SK-N-SH (cell line): ENCODE measurements at regions not wholly inside any gene's neighbourhood (a gene's known extent, or its start where the extent isn't known, plus 50 kb on each side); places are given as distances from the start of the nearest gene placed in this dataset.

Experiments
- CTCF ChIA-PET: fragments of 300-600, 350-600 bp; formaldehyde crosslinking; extraction: SDS; loops from one replicate; lab custom pipeline; 2021; lab: Yijun Ruan, JAX
- POLR2A ChIA-PET: fragments of 350-600 bp; sonication (Branson Sonifier 250); formaldehyde crosslinking; extraction: SDS; loops from one replicate; lab custom pipeline; 2020; ENCODE audit warnings: antibody characterized with exemption, inconsistent platforms; lab: Yijun Ruan, JAX
- DNase-seq: peaks from one replicate; pipeline ENCODE4 v3.0.0; 2012
- H2AFZ ChIP-seq: fragments of 200-600 bp; sonication (generic); 2 replicates; pipeline ENCODE4 v1.8.1; 2016; ENCODE audit warnings: antibody characterized with exemption, mild to moderate bottlenecking, low read depth
- H3F3A ChIP-seq: fragments of 200-600 bp; sonication (generic); replicated peaks from 2 replicates; pipeline ENCODE3; 2016; ENCODE audit warnings: antibody characterized with exemption, mild to moderate bottlenecking; ENCODE audit not compliant: insufficient read depth
- H3K27ac ChIP-seq, 2 experiments: fragments of 200-500 bp in 1 of 2; fragments of 200-600 bp in 1 of 2; sonication (Bioruptor generic) in 1 of 2; sonication (generic), shearing (Covaris generic) in 1 of 2; 2 replicates each; pipeline versions ENCODE4 v1.5.1 to v1.6.1; 2014 to 2016; ENCODE audit warnings: low read depth in 2 of 2, inconsistent platforms in 1 of 2, low read length in 1 of 2, mild to moderate bottlenecking in 1 of 2, mixed read lengths in 1 of 2
- H3K27me3 ChIP-seq: fragments of 200-600 bp; sonication (generic), shearing (Covaris generic); 2 replicates; pipeline ENCODE4 v1.6.1; 2016; ENCODE audit warnings: mixed run types; ENCODE audit not compliant: insufficient read depth
- H3K36me3 ChIP-seq, 2 experiments: fragments of 200-500 bp in 1 of 2; fragments of 200-600 bp in 1 of 2; sonication (Bioruptor generic) in 1 of 2; sonication (generic) in 1 of 2; replicated peaks in 1 of 2; 2 replicates each; pipeline versions ENCODE3 to v1.5.1; 2014 to 2016; ENCODE audit warnings: low read length in 1 of 2, mild to moderate bottlenecking in 1 of 2; ENCODE audit not compliant: insufficient read depth in 2 of 2, control insufficient read depth in 1 of 2
- H3K4me1 ChIP-seq, 2 experiments: fragments of 200-500 bp in 1 of 2; fragments of 200-600 bp in 1 of 2; sonication (Bioruptor generic) in 1 of 2; sonication (generic), shearing (Covaris generic) in 1 of 2; 2 replicates each; pipeline versions ENCODE4 v1.5.1 to v1.6.1; 2014 to 2016; ENCODE audit warnings: low read depth in 1 of 2, low read length in 1 of 2, mixed run types in 1 of 2; ENCODE audit not compliant: insufficient read depth in 2 of 2, control insufficient read depth in 1 of 2
- H3K4me2 ChIP-seq: fragments of 200-600 bp; sonication (generic), shearing (Covaris generic); 2 replicates; pipeline ENCODE4 v1.6.1; 2017; ENCODE audit warnings: mixed run types
- H3K4me3 ChIP-seq, 2 experiments: fragments of 200-500 bp in 1 of 2; fragments of 200-600 bp in 1 of 2; sonication (Bioruptor generic) in 1 of 2; sonication (generic), shearing (Covaris generic) in 1 of 2; 2 replicates each; pipeline versions ENCODE4 v1.5.1 to v1.8.1; 2014 to 2016; ENCODE audit warnings: low read depth in 2 of 2, inconsistent platforms in 1 of 2, low read length in 1 of 2, mild to moderate bottlenecking in 1 of 2, mixed read lengths in 1 of 2, moderate library complexity in 1 of 2
- H3K79me2 ChIP-seq: fragments of 200-600 bp; sonication (generic); 2 replicates; pipeline ENCODE4 v1.8.1; 2017; ENCODE audit warnings: mild to moderate bottlenecking; ENCODE audit not compliant: insufficient read depth
- H3K9ac ChIP-seq: fragments of 200-600 bp; sonication (generic); 2 replicates; pipeline ENCODE4 v1.6.1; 2017; ENCODE audit warnings: mixed run types
- H3K9me2 ChIP-seq: fragments of 200-600 bp; sonication (generic); 2 replicates; pipeline ENCODE4 v1.6.1; 2017; ENCODE audit warnings: mixed run types
- H3K9me3 ChIP-seq: fragments of 200-600 bp; sonication (generic); 2 replicates; pipeline ENCODE4 v1.6.1; 2017; ENCODE audit warnings: mixed run types, mild to moderate bottlenecking, moderate library complexity
- H4K20me1 ChIP-seq: fragments of 200-600 bp; sonication (generic); 2 replicates; pipeline ENCODE4 v1.6.1; 2017; ENCODE audit warnings: mild to moderate bottlenecking, mixed run types; ENCODE audit not compliant: insufficient read depth
- CTCF ChIP-seq: fragments of 200-600 bp; sonication (generic); IDR thresholded peaks from 2 replicates; pipeline ENCODE4 v1.6.1; 2017; ENCODE audit warnings: antibody characterized with exemption, mild to moderate bottlenecking, moderate library complexity
- EP300 ChIP-seq, 2 experiments: IDR thresholded peaks; 2 replicates each; pipeline versions ENCODE4 v1.4.0 to v1.6.1; 2012; ENCODE audit warnings: borderline replicate concordance in 1 of 2, low read depth in 1 of 2, low read length in 1 of 2
- EZH2phosphoT487 ChIP-seq: fragments of 200-600 bp; sonication (generic); IDR thresholded peaks from 2 replicates; pipeline ENCODE4 v1.6.1; 2017; ENCODE audit warnings: low read depth, mixed run types, mild to moderate bottlenecking, antibody characterized with exemption, moderate library complexity, borderline replicate concordance
- JUND ChIP-seq: IDR thresholded peaks from 2 replicates; pipeline ENCODE4 v1.4.0; 2012
- NRF1 ChIP-seq: IDR thresholded peaks from 2 replicates; pipeline ENCODE4 v1.6.1; 2012; ENCODE audit warnings: low read depth, mild to moderate bottlenecking, low read length
- RFX5 ChIP-seq: IDR thresholded peaks from 2 replicates; pipeline ENCODE4 v1.6.1; 2012; ENCODE audit warnings: mild to moderate bottlenecking, improper control_type of control experiment, low read length
- TAF1 ChIP-seq: IDR thresholded peaks from 2 replicates; pipeline ENCODE4 v1.6.1; 2012; ENCODE audit warnings: low read depth, mild to moderate bottlenecking, low read length, moderate library complexity, borderline replicate concordance
- USF1 ChIP-seq: IDR thresholded peaks from 2 replicates; pipeline ENCODE4 v1.4.0; 2012; ENCODE audit warnings: low read depth, borderline replicate concordance
- YY1 ChIP-seq: IDR thresholded peaks from 2 replicates; pipeline ENCODE4 v1.4.0; 2012; ENCODE audit warnings: low read depth, mild to moderate bottlenecking
- ZBTB33 ChIP-seq: IDR thresholded peaks from 2 replicates; pipeline ENCODE4 v1.4.0; 2012; ENCODE audit warnings: low read depth, borderline replicate concordance
- WGBS: methylation state at CpG from one replicate; pipeline ENCODE4 v1.1.6; 2017; ENCODE audit warnings: low lambda C conversion rate; 5-methylcytosine and 5-hydroxymethylcytosine counted together

GRCh38 chr1:193377472-193377871 is 191.1 kb upstream of the B3GALT2 start:
- no peaks in the 10 kb centered on the region for H3K9me2 ChIP-seq
- TF ChIP-seq JUND (no peak), YY1 (no peak), TAF1 (no peak), EZH2phosphoT487 (no peak), ZBTB33 (no peak), NRF1 (no peak), CTCF (no peak), EP300 (IDR thresholded peaks at IDR 0.05; ENCODE audit: borderline replicate concordance in 1 of 2, low read depth in 1 of 2, low read length in 1 of 2) (no peak)
- no peaks in the 10 kb centered on the region for H3K4me1 ChIP-seq
- no peak overlapping the region for H3K4me2 ChIP-seq
- H3K4me3 ChIP-seq = no peak overlapping the region
- no peak overlapping the region for H3K27ac ChIP-seq
- no peaks in the 10 kb centered on the region for H3K9me3 ChIP-seq
- H3K27me3 ChIP-seq = no peaks in the 10 kb centered on the region
- H3K79me2 ChIP-seq = no peaks in the 10 kb centered on the region
- H2AFZ ChIP-seq = no peak overlapping the region
- H3F3A ChIP-seq = no peaks in the 10 kb centered on the region
- H3K9ac ChIP-seq = no peak overlapping the region
- ChIA-PET POLR2A (no interaction called here), CTCF (no interaction called here)
- WGBS = 65% methylated on average over 2 of the region's 2 CpGs
- no peaks in the 10 kb centered on the region for H3K36me3 ChIP-seq
- H4K20me1 ChIP-seq = no peaks in the 10 kb centered on the region
- no peak for DNase-seq

- H3K36me3 ChIP-seq = no peaks in the 10 kb centered on the region
- H3K4me3 ChIP-seq = no peak overlapping the region
- no peaks in the 10 kb centered on the region for H3K79me2 ChIP-seq
- no peaks in the 10 kb centered on the region for H3K9me2 ChIP-seq
- 56% methylated on average over 2 of the region's 2 CpGs for WGBS
- TF ChIP-seq JUND (no peak), USF1 (no peak), RFX5 (no peak), ZBTB33 (no peak)
- DNase-seq = no peak
- no peak overlapping the region for H3K27ac ChIP-seq
- H4K20me1 ChIP-seq = no peaks in the 10 kb centered on the region
- no peaks in the 10 kb centered on the region for H3K9me3 ChIP-seq
- no peak overlapping the region for H2AFZ ChIP-seq
- no peaks in the 10 kb centered on the region for H3K27me3 ChIP-seq
- ChIA-PET CTCF (no interaction called here), POLR2A (no interaction called here)
- no peaks in the 10 kb centered on the region for H3K4me1 ChIP-seq
- no peak overlapping the region for H3K4me2 ChIP-seq
- no peak overlapping the region for H3K9ac ChIP-seq
- no peaks in the 10 kb centered on the region for H3F3A ChIP-seq
Observed at GRCh38 chr1:193372553-193372952, 186.1 kb upstream of the B3GALT2 start.
